OCI-LY1 (cell line): ENCODE measurements at regions not wholly inside any gene's neighbourhood (a gene's known extent, or its start where the extent isn't known, plus 50 kb on each side); places are given as distances from the start of the nearest gene placed in this dataset.

Experiments
- H2AFZ ChIP-seq: fragments of 200-600 bp; sonication (generic), shearing (Covaris generic); 2 replicates; pipeline ENCODE4 v1.6.0; 2014; ENCODE audit warnings: antibody characterized with exemption, mild to moderate bottlenecking, low read length
- H3F3A ChIP-seq: fragments of 200-600 bp; sonication (generic), shearing (Covaris generic); 2 replicates; pipeline ENCODE4 v1.6.0; 2014; ENCODE audit warnings: mild to moderate bottlenecking, antibody characterized with exemption, low read length, moderate library complexity; ENCODE audit not compliant: insufficient read depth
- H3K27ac ChIP-seq: fragments of 200-600 bp; sonication (generic); 2 replicates; pipeline ENCODE4 v1.5.1; 2014; ENCODE audit warnings: low read length, mixed run types, mild to moderate bottlenecking, low read depth; ENCODE audit not compliant: poor library complexity, severe bottlenecking
- H3K27me3 ChIP-seq: fragments of 200-600 bp; sonication (generic); 2 replicates; pipeline ENCODE4 v1.6.0; 2014; ENCODE audit warnings: antibody characterized with exemption, mild to moderate bottlenecking, low read length, moderate library complexity; ENCODE audit not compliant: insufficient read depth
- H3K36me3 ChIP-seq: fragments of 200-600 bp; sonication (generic); 2 replicates; pipeline ENCODE4 v1.6.1; 2014; ENCODE audit warnings: mild to moderate bottlenecking, antibody characterized with exemption, low read length, moderate library complexity, mixed read lengths; ENCODE audit not compliant: insufficient read depth
- H3K4me1 ChIP-seq: fragments of 200-600 bp; sonication (generic); 2 replicates; pipeline ENCODE4 v1.5.1; 2014; ENCODE audit warnings: mild to moderate bottlenecking, low read length, moderate library complexity; ENCODE audit not compliant: insufficient read depth, severe bottlenecking
- H3K4me2 ChIP-seq: fragments of 200-600 bp; sonication (generic), shearing (Covaris generic); 2 replicates; pipeline ENCODE4 v1.6.1; 2014; ENCODE audit warnings: low read length
- H3K4me3 ChIP-seq: fragments of 200-600 bp; sonication (generic); 2 replicates; pipeline ENCODE4 v1.5.1; 2014; ENCODE audit warnings: low read length, low read depth, mild to moderate bottlenecking, mixed read lengths; ENCODE audit not compliant: poor library complexity, severe bottlenecking
- H3K79me2 ChIP-seq: fragments of 200-600 bp; shearing (Covaris generic); 2 replicates; pipeline ENCODE4 v1.6.1; 2016; ENCODE audit warnings: mixed run types, low read length, mixed read lengths; ENCODE audit not compliant: insufficient read depth
- H3K9ac ChIP-seq: fragments of 200-600 bp; sonication (generic), shearing (Covaris generic); 2 replicates; pipeline ENCODE4 v1.6.1; 2014; ENCODE audit warnings: mild to moderate bottlenecking, low read length, mixed read lengths
- H3K9me2 ChIP-seq: fragments of 200-600 bp; sonication (generic), shearing (Covaris generic); 2 replicates; pipeline ENCODE4 v1.6.1; 2014; ENCODE audit warnings: low read depth, mild to moderate bottlenecking, low read length, mixed read lengths
- H3K9me3 ChIP-seq: fragments of 200-600 bp; shearing (Covaris generic); 2 replicates; pipeline ENCODE4 v1.6.1; 2014; ENCODE audit warnings: low read length, mixed read lengths
- H4K20me1 ChIP-seq: fragments of 200-600 bp; sonication (generic), shearing (Covaris generic); 2 replicates; pipeline ENCODE4 v1.6.0; 2016; ENCODE audit warnings: mild to moderate bottlenecking, low read length; ENCODE audit not compliant: insufficient read depth
- CTCF ChIP-seq: fragments of 200-600 bp; sonication (generic), shearing (Covaris generic); IDR thresholded peaks from 2 replicates; pipeline ENCODE4 v1.5.1; 2017; ENCODE audit warnings: mild to moderate bottlenecking, antibody characterized with exemption, low read length, moderate library complexity, mixed read lengths
- EZH2 ChIP-seq: fragments of 200-600 bp; sonication (generic), shearing (Covaris generic); IDR thresholded peaks from 2 replicates; pipeline ENCODE4 v1.8.0; 2017; ENCODE audit warnings: borderline replicate concordance, mixed run types, mild to moderate bottlenecking, antibody characterized with exemption, low read length, moderate library complexity, mixed read lengths

- Histone ChIP-seq H3K9ac (no peak overlapping the region), H3K27me3 (no peaks in the 10 kb centered on the region), H3K4me1 (no peaks in the 10 kb centered on the region), H3K79me2 (no peaks in the 10 kb centered on the region), H2AFZ (no peak overlapping the region), H3K9me3 (no peaks in the 10 kb centered on the region), H3K4me3 (no peak overlapping the region), H3K27ac (no peak overlapping the region), H3K36me3 (no peaks in the 10 kb centered on the region), H3F3A (no peaks in the 10 kb centered on the region), H4K20me1 (no peaks in the 10 kb centered on the region), H3K9me2 (no peaks in the 10 kb centered on the region), H3K4me2 (no peak overlapping the region)
- TF ChIP-seq CTCF = no peak
- TF ChIP-seq EZH2 = no peak
Measured at GRCh38 chr22:49129736-49130135, 697.9 kb downstream of the BRD1 start.

GRCh38 chr22:49128874-49129273 lies 698.8 kb downstream of the BRD1 start:
- Histone ChIP-seq H3K36me3 (no peaks in the 10 kb centered on the region), H3K4me1 (no peaks in the 10 kb centered on the region), H2AFZ (no peak overlapping the region), H3K4me3 (no peak overlapping the region), H3K9me2 (no peaks in the 10 kb centered on the region), H3K27ac (no peak overlapping the region), H3K4me2 (no peak overlapping the region), H3K27me3 (no peaks in the 10 kb centered on the region), H3K79me2 (no peaks in the 10 kb centered on the region), H3K9ac (no peak overlapping the region), H3F3A (no peaks in the 10 kb centered on the region), H3K9me3 (no peaks in the 10 kb centered on the region), H4K20me1 (no peaks in the 10 kb centered on the region)
- no peak for TF ChIP-seq CTCF
- no peak for TF ChIP-seq EZH2

- Histone ChIP-seq H3K36me3 (no peaks in the 10 kb centered on the region), H3K27ac (no peak overlapping the region), H3K79me2 (no peaks in the 10 kb centered on the region), H3K9me3 (no peaks in the 10 kb centered on the region), H3K9me2 (no peaks in the 10 kb centered on the region), H3K4me1 (no peaks in the 10 kb centered on the region), H3K4me2 (no peak overlapping the region), H4K20me1 (no peaks in the 10 kb centered on the region), H3K9ac (no peak overlapping the region), H3K4me3 (no peak overlapping the region), H2AFZ (no peak overlapping the region), H3K27me3 (no peaks in the 10 kb centered on the region; the same call in 1 of the 2 replicates), H3F3A (no peaks in the 10 kb centered on the region)
- TF ChIP-seq EZH2 (no peak), CTCF (no peak)
Measured at GRCh38 chr22:49124608-49125007, 703.1 kb downstream of the BRD1 start.
